ENCODE measurements at regions not wholly inside any gene's neighbourhood (a gene's known extent, or its start where the extent isn't known, plus 50 kb on each side); places are given as distances from the start of the nearest gene placed in this dataset.

GRCh38 chr7:106175507-106175906 lies 63.4 kb upstream of the SYPL1 start:
- Mint-ChIP-seq H3K36me3 (ENCODE audit: unreplicated experiment) (no peaks in the 10 kb centered on the region), H3K9me3 (ENCODE audit: unreplicated experiment) (no peaks in the 10 kb centered on the region), H3K27me3 (ENCODE audit: unreplicated experiment) (no peaks in the 10 kb centered on the region), H3K27ac (ENCODE audit: unreplicated experiment) (no peak overlapping the region), H3K4me3 (ENCODE audit: unreplicated experiment) (no peak overlapping the region), H3K4me1 (ENCODE audit: low read depth, unreplicated experiment) (no peaks in the 10 kb centered on the region)
- no peak for TF ChIP-seq CTCF (IDR thresholded peaks at IDR 0.05; ENCODE audit: partially characterized antibody, unreplicated experiment)
- no peak for DNase-seq

GRCh38 chr7:106170651-106171050 lies 58.5 kb upstream of the SYPL1 start:
- no peak overlapping the region for H3K27ac Mint-ChIP-seq (ENCODE audit: unreplicated experiment)
- peaks cover 1% of the 10 kb centered on the region for H3K4me1 Mint-ChIP-seq (ENCODE audit: low read depth, unreplicated experiment)
- H3K9me3 Mint-ChIP-seq (ENCODE audit: unreplicated experiment): peaks cover 2% of the 10 kb centered on the region
- H3K36me3 Mint-ChIP-seq (ENCODE audit: unreplicated experiment): no peaks in the 10 kb centered on the region
- no peak for DNase-seq
- no peak for TF ChIP-seq CTCF (IDR thresholded peaks at IDR 0.05; ENCODE audit: partially characterized antibody, unreplicated experiment)
- no peak overlapping the region for H3K4me3 Mint-ChIP-seq (ENCODE audit: unreplicated experiment)
- H3K27me3 Mint-ChIP-seq (ENCODE audit: unreplicated experiment): no peaks in the 10 kb centered on the region

- no peak for DNase-seq
- Mint-ChIP-seq H3K4me1 (ENCODE audit: low read depth, unreplicated experiment) (peaks cover 5% of the 10 kb centered on the region), H3K27me3 (ENCODE audit: unreplicated experiment) (peaks cover 2% of the 10 kb centered on the region), H3K27ac (ENCODE audit: unreplicated experiment) (no peak overlapping the region), H3K36me3 (ENCODE audit: unreplicated experiment) (no peaks in the 10 kb centered on the region), H3K9me3 (ENCODE audit: unreplicated experiment) (peaks cover 2% of the 10 kb centered on the region), H3K4me3 (ENCODE audit: unreplicated experiment) (no peak overlapping the region)
- TF ChIP-seq CTCF (IDR thresholded peaks at IDR 0.05; ENCODE audit: partially characterized antibody, unreplicated experiment): no peak
Measured at GRCh38 chr7:106169821-106170610, 57.9 kb upstream of the SYPL1 start.

- Mint-ChIP-seq H3K27ac (ENCODE audit: unreplicated experiment) (no peak overlapping the region), H3K9me3 (ENCODE audit: unreplicated experiment) (peaks cover 6% of the 10 kb centered on the region), H3K4me1 (ENCODE audit: low read depth, unreplicated experiment) (peaks cover 5% of the 10 kb centered on the region), H3K27me3 (ENCODE audit: unreplicated experiment) (peaks cover 4% of the 10 kb centered on the region), H3K4me3 (ENCODE audit: unreplicated experiment) (no peak overlapping the region), H3K36me3 (ENCODE audit: unreplicated experiment) (peaks cover 4% of the 10 kb centered on the region)
- no peak for DNase-seq
- TF ChIP-seq CTCF (IDR thresholded peaks at IDR 0.05; ENCODE audit: partially characterized antibody, unreplicated experiment): no peak
Measured at GRCh38 chr7:106167439-106168136, 55.5 kb upstream of the SYPL1 start.
